HG02610 (cell line): ENCODE measurements at regions not wholly inside any gene's neighbourhood (a gene's known extent, or its start where the extent isn't known, plus 50 kb on each side); places are given as distances from the start of the nearest gene placed in this dataset.
"Not testable (repeated sequence)": the region's sequence is repeated elsewhere in the genome, so short reads cannot be mapped to it uniquely, and the experiment has no call there.

Source experiments
- ATAC-seq: cut with Tn5 transposase; IDR thresholded peaks from one replicate; pipeline ENCODE4 v1.9.1; 2021; ENCODE audit warnings: mild to moderate bottlenecking, moderate library complexity; ENCODE audit not compliant: unreplicated experiment

DNA sequence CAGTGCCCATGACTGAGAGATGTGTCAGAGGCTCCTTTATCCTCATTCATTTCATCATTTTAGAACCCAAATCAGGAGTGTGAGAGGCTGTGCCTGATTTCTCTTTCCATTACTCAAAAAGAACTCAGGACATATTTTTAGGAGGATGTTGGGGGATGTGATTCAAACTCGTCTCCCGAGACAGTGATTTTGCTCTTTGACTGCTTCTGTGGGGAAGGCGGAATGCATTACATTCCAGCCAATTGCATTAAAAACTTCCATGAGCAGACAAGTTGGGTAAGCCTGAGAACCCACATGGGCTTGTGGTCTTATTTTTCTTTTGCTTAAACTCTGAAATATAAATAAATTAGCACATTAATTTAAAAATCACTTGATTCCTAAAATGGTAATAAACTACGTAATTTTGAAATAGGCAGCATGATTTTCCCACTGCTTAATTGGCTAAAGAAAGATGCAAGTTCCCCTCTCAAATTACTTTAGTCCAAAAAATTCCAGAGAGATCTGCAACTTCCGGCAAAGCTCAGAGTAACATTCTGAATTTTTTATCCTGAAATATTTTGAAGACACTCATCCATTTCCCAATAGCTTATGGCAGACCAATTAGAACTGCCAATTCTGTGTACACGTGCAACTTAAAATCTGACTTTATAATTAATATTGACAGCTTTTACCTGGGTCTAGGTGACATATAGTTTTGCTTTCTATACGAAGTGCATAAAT is 185.6 kb downstream of the C7orf25 start:
- ATAC-seq = no peak

DNA sequence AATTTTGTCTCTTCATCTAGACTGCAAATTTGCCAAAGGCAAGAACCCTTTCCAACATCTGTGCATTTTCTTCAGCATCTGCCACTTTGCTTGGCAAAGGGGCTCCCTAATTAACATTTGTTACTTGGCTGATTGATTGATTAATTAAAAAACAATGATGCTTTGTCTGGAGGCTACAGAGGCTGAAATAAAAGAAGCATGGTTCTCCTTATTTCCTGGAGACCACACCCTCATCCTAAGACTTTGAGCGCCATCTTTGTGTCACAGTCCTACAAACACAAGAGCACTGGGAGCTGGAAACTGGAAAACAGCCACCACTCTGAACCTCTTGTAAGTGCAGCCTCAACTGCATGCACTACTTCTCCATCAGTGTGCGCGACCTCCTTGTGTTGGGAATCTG is 189.2 kb downstream of the C7orf25 start:
- no peak for ATAC-seq

DNA sequence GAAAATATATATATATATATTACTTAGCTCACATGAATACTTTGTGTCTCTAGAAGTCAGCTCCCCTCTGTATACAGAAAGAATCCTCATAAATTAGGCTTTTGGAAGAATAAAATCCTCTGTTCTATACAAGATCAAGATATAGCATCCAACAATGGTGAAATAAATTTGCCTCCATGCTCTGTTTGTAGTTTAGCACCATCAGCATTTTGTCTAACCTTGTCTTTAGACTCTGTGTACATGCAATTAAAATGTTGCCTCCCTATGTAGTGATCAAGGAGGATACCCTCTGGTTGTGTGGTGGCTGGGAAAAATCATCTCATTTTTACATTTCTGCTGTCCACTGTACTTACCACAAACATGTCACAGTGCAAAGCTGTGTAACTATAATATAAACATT is 189.7 kb downstream of the C7orf25 start:
- ATAC-seq = no peak

DNA sequence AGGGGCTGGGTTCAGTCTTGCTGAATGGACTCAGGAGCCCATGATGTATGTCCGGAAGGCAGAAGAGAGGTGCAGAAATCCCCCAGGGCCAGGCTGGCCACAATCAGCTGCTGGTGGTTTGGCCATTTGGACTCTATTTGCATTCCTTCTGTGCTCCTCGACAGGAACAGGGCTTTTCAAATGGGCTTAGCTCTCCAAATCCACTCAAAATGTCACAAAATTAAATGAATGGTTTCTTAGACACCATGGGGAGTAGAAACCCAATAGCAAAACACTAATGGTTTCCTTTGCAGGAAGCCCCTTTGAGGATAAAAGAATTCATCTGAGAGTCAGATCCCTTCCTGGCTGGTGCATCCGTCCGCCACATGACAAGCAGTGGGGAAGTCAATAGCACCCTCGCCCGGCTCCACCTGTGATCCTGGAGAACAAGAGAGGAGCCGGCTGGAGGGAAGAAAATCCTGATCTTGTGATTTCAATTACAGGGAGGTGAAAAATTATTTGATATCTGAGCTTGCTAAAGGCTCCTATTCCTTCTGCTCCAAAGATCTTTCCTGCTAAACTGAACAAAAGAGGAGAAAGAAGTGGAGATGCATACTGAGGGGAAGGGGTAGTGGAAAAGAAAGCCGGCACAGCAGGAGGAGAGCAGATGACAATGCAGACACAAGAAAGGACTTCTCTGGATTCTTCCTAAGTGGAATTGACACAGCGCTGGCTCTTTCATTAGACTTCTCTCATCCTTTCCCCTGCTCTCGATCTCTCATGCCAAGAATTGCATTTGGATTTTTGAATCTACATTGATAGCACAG is 190.7 kb downstream of the C7orf25 start:
- ATAC-seq = no peak

DNA sequence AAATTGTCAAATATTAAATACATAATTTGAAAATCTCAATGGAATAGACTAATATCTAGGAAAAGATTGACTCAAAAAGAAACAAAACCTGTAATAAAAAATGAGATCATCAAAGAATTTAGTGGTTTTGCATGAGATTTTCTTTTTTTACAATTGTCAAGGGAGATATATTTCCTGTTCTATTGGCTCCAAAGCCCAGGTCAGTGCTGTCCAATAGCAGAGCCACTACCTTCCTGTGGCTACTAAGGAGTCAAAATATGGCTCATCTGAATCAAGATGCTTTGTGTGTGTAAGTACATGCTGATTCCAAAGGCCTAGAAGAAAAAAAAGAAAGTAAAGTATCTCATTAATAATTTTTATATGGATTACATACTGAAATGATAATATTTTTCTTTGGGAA is 191.9 kb downstream of the C7orf25 start:
- no peak for ATAC-seq

DNA sequence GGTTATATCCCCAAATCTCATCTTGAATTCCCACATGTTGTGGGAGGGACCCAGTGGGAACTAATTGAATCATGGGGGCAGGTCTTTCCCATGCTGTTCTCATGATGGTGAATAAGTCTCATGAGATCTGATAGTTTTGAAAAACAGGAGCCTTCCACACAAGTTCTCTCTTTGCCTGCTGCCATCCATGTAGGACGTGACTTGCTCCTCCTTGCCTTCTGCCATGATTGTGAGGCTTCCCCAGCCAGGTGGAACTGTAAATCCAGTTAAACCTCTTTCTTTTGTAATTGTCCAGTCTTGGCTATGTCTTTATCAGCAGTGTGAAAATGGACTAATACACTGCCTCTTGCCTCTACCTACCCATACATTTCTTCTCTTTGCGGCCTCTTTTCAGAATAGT is 193.4 kb downstream of the C7orf25 start:
- ATAC-seq = not testable (repeated sequence)

DNA sequence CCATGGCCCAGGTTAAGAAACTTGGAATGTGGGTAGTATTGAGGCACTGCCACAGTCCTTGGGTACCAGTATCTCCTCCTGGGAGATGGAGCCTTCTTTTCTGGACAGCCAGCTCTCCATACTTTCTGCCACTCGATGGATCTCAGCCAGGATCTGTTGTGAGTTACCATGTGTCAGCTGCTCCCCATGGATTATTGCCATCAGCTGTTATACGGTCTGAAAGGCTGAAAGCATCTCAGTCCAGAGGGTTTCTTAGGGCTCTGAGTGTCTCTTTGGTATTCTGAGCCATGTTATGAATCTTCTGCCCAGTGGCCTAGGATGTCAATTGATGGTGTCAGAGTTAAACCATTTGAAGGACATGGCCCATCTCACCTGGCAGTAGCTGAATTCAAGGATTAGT is 197.5 kb downstream of the C7orf25 start:
- no peak for ATAC-seq

DNA sequence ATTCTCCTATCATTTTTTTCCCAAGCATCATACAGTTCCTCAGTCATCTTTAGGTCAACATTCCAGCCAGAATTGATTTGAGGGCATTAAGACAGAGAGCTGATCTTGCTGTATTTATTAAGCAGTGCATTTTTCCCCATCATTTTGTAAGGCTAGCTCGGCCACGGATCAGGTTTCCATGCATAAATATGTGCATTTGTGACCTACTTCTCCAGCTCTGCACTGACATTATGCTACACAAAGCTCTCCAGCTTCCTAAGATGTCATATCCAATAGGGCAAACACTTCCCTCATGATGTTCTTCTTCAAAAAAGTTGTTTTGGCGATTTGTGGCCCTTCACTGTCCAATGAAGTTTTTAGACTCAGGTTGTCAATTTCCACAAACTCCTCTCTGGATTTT is 202.6 kb downstream of the C7orf25 start:
- ATAC-seq = no peak

DNA sequence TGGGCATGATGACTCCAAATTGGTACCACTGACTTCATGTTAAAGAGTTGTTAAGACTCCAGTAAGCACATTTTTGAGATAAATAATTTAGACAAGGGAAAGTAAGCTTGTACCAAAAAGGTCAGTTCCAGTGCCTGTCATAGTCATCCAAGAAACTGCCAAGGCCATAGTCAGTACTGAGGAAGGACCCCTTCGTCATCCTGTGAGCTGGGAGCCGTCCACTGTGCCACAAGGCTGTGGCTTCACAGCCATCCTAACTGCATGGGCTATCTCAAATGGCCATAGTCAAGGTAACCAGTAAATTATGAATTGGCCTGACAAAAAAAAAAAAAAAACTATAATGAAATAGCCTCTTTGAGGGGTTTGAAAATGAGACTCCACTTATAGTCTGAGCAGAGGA is 207.2 kb downstream of the C7orf25 start:
- ATAC-seq = no peak

DNA sequence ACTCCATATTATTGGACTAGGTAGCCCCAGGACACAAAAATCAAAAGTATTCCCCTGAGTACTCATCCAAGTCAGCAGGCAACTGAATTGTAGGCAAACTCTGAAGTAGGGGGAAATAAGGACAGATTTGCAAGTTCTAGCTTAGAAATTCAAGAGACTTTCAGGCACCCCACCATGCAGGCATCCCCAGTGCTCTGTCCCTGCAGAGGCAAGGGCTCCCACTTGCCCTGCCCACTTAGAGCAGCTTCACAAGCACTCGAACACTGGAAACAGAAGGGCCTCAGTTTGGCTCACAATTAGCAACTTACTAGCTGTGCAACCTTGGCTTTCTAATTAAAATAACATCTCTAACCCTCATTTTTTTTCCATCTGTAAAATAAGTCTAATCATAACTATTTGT is 209.2 kb downstream of the C7orf25 start:
- ATAC-seq = no peak

DNA sequence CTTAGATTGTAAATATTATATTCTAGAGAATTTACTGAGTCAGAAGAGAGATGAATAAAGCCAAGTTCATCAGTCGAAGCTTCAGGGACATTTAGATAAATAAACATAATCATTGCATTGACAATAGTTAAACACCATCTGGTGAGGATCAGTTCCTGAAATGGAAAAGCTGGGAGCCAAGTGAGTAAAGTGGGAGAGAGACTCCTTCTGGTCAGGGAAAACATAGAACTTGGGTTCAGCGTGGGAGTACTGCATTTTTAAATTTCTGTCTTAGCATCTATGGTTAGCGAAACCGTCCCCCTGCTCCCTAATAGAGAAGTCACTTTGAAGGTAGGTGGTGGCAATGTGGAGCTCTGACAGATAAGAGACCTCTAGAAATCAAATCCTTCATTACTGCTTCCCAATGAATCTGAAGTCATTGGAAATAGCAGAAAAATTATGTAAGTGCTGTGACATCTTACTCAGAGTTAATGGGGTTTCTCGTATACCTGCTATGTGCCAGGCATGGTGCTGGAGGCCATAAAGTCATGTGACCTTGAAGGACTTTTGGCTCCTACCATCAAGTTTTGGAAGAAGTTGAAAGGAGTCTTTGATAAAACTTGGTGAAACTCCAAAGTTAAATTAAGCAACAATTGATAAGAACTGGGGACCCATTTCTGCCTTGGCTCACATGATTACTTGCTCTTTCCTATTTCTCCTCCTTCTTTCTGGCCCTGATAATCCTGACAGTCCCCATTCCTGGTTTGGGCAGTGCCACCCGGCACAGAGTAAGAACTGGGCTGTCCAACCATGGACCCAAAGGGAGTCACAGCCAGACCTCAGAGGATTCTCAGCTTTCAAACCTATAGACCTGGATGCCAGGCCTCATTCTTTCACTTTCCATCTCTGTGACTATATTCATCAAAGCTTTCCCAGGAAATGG is 211.2 kb downstream of the C7orf25 start:
- no peak for ATAC-seq

DNA sequence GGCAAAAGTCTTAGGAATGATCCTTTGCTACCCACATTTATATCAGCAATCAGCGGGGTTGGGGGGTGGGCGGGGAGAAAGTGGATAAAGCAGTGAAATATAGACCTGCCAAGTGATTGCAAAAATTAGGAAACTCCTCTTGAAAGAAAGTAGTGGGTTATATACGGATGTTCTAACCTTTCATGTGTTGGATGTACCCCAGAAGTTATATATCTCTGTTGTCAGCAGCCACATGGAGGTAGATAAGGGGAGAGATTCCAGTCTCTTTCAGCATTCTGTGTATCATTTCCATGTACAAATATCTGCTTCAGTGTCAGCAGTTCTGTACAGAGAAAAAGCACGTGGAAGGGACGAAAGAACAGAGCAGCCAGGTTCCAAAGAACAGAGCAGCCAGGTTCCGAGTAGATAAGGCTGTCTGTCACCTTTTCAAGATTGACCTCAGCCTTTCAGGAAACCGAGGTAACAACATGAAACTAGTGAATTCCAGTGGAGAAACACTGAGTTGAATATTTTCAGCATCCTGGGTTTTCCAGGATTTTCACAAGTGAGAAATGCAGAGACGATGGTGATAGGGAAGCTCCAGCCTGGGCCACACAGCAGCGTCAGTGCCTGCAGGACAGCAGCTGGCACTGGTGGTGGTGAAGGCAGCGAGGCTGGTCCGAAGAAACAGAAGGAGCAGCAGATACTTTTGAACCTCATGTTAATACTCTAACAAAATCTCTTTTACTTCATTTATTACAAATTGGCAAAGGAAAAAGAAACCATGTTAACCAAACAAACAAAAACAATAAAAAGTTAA is 212.3 kb downstream of the C7orf25 start:
- no peak for ATAC-seq

DNA sequence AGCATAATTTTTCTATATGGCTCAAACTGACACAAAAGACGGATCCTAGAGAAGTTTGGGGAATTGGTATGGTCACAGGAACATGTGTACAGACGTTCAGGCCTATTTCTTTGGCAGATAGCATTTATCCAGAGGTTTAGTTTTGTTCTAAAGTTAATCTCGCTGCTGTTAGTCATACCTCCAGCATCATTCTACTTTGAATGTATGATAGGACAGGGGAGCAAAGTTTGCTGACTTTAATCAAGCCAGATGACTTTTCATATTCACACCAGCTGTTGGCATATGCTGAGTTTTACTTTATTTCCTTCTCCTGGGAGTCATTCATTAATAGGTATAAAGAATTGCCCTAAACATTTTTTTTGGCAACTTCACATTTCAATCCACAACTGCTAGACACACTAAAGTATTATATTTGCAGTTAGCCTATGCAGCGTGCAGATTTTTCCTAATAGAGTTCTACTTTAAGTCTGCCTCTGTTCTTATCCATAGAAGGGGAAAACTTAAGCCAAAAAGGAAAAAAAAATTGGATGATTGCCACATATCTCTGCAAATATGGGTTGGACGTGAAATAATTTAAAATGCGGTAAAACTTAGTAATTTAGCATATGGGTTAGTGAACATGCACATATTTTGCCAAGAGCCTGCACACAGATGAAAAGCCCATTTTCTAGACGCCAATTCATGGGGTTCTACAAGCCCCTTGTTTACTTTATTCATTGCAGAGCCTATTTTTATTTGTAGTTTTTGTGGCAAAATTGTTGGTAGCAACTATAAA is 213.1 kb downstream of the C7orf25 start:
- no peak for ATAC-seq

DNA sequence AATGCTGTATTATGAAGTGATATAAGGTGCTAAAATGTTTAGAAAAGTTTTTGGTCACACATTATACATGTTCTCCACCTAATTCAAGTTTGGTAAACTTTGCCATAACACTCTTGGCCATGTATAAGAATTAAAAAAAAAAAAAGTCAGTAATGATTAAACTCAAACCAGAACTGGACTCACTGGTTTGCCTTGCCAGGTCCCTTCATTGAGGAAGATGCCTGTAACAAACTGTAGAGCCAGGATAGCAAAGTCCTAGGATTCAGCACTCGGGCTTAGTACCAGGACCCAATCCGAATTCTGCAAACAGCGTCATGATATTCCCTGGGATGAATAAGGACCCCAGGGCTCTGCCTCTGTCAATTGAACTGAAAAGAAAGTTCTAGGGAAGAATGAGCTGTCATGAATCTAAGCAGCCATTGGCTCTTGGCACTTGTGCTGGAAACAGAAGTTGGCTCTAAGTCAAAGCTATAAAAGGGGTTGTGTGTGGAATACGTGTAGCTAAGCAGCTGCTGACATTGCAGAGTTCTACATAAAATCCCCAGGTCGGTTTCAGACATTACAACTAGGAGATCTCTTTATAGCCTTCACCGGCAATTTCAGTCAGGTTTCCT is 216.9 kb downstream of the C7orf25 start:
- ATAC-seq = no peak

DNA sequence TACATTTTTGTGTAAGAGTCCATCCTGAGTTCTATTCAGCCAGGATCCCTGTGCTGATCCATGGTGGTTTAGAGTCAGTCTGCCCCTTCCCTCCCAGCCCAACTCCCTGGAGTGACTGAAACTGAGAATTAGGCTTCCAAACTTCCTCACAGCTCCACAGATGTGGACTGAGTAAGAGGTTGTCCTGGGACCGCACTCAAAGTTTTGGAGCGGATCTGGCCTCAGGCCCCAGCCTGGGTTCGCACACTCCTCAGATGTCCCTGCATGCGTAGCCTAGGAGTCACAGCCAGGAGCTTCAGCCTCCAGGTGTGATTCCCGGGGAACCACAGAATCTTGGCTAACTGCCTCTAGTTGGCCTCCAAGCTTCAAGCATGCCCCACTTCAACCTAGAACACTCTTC is 218.1 kb downstream of the C7orf25 start:
- ATAC-seq = no peak

DNA sequence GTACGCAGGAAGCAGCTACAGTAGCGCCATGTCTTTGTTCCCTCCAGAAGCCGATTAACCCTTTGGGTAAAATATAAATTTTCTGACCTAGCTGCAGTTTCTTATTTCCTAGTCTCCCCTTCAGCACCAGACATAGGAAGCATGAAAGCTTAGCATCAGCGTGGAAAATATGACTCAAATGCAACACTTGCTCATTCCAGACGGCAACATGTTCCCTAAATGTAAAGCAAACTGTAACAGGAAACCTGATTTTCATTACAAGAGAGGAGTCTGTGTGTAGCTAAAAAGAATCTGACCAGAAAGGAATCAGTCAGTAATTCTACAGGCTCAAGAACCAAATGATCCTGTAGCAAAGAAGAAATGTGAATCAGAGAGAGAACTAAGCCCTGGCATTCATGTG is 219.2 kb downstream of the C7orf25 start:
- no peak for ATAC-seq

DNA sequence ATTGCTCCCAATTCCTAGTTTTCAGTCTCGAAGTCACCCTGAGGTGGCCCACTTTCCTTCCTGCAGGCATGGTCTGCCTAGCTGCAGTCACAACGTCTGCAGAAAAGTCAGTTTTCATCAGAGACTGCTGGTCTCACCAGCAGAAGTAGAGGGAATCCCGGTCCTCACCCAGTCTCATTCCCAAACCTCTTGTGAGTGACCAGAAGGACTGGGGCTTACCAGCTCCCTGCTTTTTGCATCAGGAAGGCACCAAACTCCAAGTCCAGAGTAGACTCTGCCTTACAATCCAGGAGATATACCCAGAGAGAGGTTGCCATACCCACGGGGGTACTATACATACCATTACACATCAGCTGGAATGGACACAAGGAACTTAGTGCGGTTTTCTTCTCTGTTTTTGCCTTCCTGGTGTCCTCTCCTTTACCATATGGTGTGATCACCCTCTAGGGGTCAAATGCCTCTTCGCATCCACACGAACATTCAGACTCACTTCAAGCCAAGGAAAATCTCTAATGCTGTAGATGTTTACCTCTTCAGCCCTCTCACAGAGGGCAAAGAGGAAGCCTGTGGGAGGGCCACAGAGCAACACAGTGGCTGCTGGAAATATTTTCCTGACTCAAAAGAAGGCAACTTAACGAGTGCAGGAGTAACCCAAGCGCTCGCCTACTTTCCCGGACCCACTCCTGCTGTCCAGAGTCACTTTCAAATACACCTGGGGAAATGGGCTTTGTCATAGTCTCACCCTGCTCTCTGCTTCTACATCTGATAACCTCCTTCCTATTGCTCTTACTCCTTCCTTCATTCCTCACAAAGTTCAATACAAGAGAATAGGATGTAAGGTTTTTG is 220.9 kb downstream of the C7orf25 start:
- ATAC-seq = no peak

DNA sequence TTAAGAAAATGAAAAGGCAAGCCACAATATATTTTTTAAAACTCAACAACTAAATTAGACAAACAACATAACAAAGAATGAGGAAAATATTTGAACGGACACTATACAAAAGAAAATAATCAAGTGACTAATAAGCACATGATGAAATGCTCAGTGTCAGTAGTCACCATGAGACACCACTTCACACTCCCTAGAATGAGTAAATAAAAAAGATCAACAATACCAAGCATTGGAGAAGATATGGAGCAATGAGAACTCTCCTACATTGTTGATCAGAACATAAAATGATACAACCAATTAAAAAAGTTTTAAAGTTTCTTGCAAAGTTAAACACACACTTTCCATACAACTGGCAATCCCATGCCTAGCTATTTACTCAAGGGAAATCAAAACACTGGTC is 222.2 kb downstream of the C7orf25 start:
- no peak for ATAC-seq

DNA sequence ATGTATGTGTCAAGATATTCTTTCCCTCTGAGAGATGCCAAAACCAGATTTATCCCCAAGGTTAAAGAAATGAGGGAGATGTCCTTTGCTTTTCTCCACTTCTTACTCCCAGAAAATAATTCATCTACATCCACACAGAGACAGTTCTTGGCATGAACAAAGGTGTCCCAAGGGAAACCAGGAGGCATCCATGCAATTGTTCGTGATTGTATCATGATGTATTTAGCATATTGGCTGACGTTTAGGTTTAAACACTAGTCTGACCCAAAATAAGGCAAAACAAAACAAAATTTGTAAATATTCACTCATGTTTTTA is 223.9 kb downstream of the C7orf25 start:
- ATAC-seq = no peak
